Parathyroid adenoma (tissue), 2 donors: ENCODE measurements at regions not wholly inside any gene's neighbourhood (a gene's known extent, or its start where the extent isn't known, plus 50 kb on each side); places are given as distances from the start of the nearest gene placed in this dataset.
"Not testable (repeated sequence)": the region's sequence is repeated elsewhere in the genome, so short reads cannot be mapped to it uniquely, and the experiment has no call there.

Experiments
- H2AFZ ChIP-seq: fragments of 300-600 bp; sonication (generic); one replicate; pipeline ENCODE4 v1.7.0; 2017; ENCODE audit warnings: antibody characterized with exemption, mild to moderate bottlenecking
- H3K27ac ChIP-seq: fragments of 300-600 bp; sonication (generic); one replicate; pipeline ENCODE4 v1.7.0; 2017
- H3K27me3 ChIP-seq: fragments of 300-600 bp; sonication (generic); one replicate; pipeline ENCODE4 v1.7.0; 2017; ENCODE audit warnings: low read length; ENCODE audit not compliant: control insufficient read depth, insufficient read depth
- H3K36me3 ChIP-seq: fragments of 300-600 bp; sonication (generic); one replicate; pipeline ENCODE4 v1.7.0; 2017; ENCODE audit warnings: low read length; ENCODE audit not compliant: control insufficient read depth, insufficient read depth
- H3K4me1 ChIP-seq: fragments of 300-600 bp; sonication (generic); one replicate; pipeline ENCODE4 v1.7.0; 2017; ENCODE audit warnings: control low read depth
- H3K4me2 ChIP-seq: fragments of 300-600 bp; sonication (generic); one replicate; pipeline ENCODE4 v1.7.0; 2017; ENCODE audit warnings: low read length
- H3K4me3 ChIP-seq: fragments of 300-600 bp; sonication (generic); one replicate; pipeline ENCODE4 v1.7.0; 2017; ENCODE audit warnings: low read depth, low read length
- H3K79me2 ChIP-seq: fragments of 300-600 bp; sonication (generic); one replicate; pipeline ENCODE4 v1.7.0; 2017; ENCODE audit warnings: control low read depth
- H3K9ac ChIP-seq: fragments of 300-600 bp; sonication (generic); one replicate; pipeline ENCODE4 v1.7.0; 2017; ENCODE audit warnings: mild to moderate bottlenecking
- H3K9me3 ChIP-seq: fragments of 300-600 bp; sonication (generic); one replicate; pipeline ENCODE4 v1.7.0; 2017; ENCODE audit warnings: low read length; ENCODE audit not compliant: control insufficient read depth
- CTCF ChIP-seq: fragments of 300-600 bp; sonication (generic); IDR thresholded peaks from one replicate; pipeline ENCODE4 v1.7.0; 2017; ENCODE audit warnings: antibody characterized with exemption, mild to moderate bottlenecking
- donor health status: primary hyperparathyroidism.

GRCh38 chr13:99757756-99758459 is 213.7 kb downstream of the ZIC5 start:
- no peaks in the 10 kb centered on the region for H3K36me3 ChIP-seq
- H3K9ac ChIP-seq = no peak overlapping the region
- no peak overlapping the region for H3K27ac ChIP-seq
- no peaks in the 10 kb centered on the region for H3K27me3 ChIP-seq
- TF ChIP-seq CTCF = no peak
- no peaks in the 10 kb centered on the region for H3K79me2 ChIP-seq
- H3K9me3 ChIP-seq = no peaks in the 10 kb centered on the region
- no peak overlapping the region for H2AFZ ChIP-seq
- no peaks in the 10 kb centered on the region for H3K4me1 ChIP-seq
- H3K4me2 ChIP-seq = no peak overlapping the region
- no peak overlapping the region for H3K4me3 ChIP-seq

GRCh38 chr13:99756281-99756680 is 215.3 kb downstream of the ZIC5 start:
- no peak overlapping the region for H3K9ac ChIP-seq
- no peak overlapping the region for H2AFZ ChIP-seq
- no peaks in the 10 kb centered on the region for H3K27me3 ChIP-seq
- no peak for TF ChIP-seq CTCF
- H3K4me2 ChIP-seq = no peak overlapping the region
- H3K9me3 ChIP-seq = no peaks in the 10 kb centered on the region
- H3K79me2 ChIP-seq = no peaks in the 10 kb centered on the region
- H3K4me1 ChIP-seq = no peaks in the 10 kb centered on the region
- H3K36me3 ChIP-seq = no peaks in the 10 kb centered on the region
- no peak overlapping the region for H3K27ac ChIP-seq
- H3K4me3 ChIP-seq = no peak overlapping the region

- not testable (repeated sequence) for H3K36me3 ChIP-seq, H3K27me3 ChIP-seq, H3K9ac ChIP-seq, H3K4me2 ChIP-seq, H3K4me1 ChIP-seq, H3K9me3 ChIP-seq, H3K27ac ChIP-seq, H3K4me3 ChIP-seq, H3K79me2 ChIP-seq, H2AFZ ChIP-seq
Measured at GRCh38 chr13:99754750-99755149, 216.8 kb downstream of the ZIC5 start.

GRCh38 chr13:99752373-99752772 is 219.2 kb downstream of the ZIC5 start:
- H3K79me2 ChIP-seq = no peaks in the 10 kb centered on the region
- H3K9me3 ChIP-seq = no peaks in the 10 kb centered on the region
- no peak overlapping the region for H3K4me2 ChIP-seq
- no peak overlapping the region for H3K27ac ChIP-seq
- no peak overlapping the region for H3K4me3 ChIP-seq
- no peaks in the 10 kb centered on the region for H3K36me3 ChIP-seq
- H3K4me1 ChIP-seq = no peaks in the 10 kb centered on the region
- no peak overlapping the region for H3K9ac ChIP-seq
- no peak overlapping the region for H2AFZ ChIP-seq
- no peak for TF ChIP-seq CTCF
- H3K27me3 ChIP-seq = no peaks in the 10 kb centered on the region

GRCh38 chr13:99751517-99752199 is 219.9 kb downstream of the ZIC5 start:
- Histone ChIP-seq H3K27ac (no peak overlapping the region), H3K27me3 (no peaks in the 10 kb centered on the region), H3K9ac (no peak overlapping the region)

More at GRCh38 chr13:99751517-99752199, 219.9 kb downstream of the ZIC5 start:
- Histone ChIP-seq H3K36me3 (no peaks in the 10 kb centered on the region), H3K9me3 (no peaks in the 10 kb centered on the region), H3K79me2 (no peaks in the 10 kb centered on the region), H3K4me1 (no peaks in the 10 kb centered on the region), H3K4me2 (no peak overlapping the region), H3K4me3 (no peak overlapping the region), H2AFZ (no peak overlapping the region)
- no peak for TF ChIP-seq CTCF
